HepG2 (cell line): ENCODE measurements at regions not wholly inside any gene's neighbourhood (a gene's known extent, or its start where the extent isn't known, plus 50 kb on each side); places are given as distances from the start of the nearest gene placed in this dataset.

Experiments
- AFF4 ChIP-seq: sonication (generic); formaldehyde crosslinking; IDR thresholded peaks from 2 replicates; pipeline ENCODE4 v1.4.0; 2020; ENCODE audit warnings: missing genetic modification reagents
- ARHGAP35 ChIP-seq: sonication (generic); formaldehyde crosslinking; IDR thresholded peaks from 2 replicates; pipeline ENCODE4 v1.9.0; 2022; ENCODE audit warnings: mild to moderate bottlenecking, inconsistent platforms, moderate library complexity, missing genetic modification reagents, borderline replicate concordance
- ATRX ChIP-seq: sonication (generic); formaldehyde crosslinking; IDR thresholded peaks from 2 replicates; pipeline ENCODE4 v1.4.0; 2020; ENCODE audit warnings: missing genetic modification reagents, borderline replicate concordance
- CENPBD1 ChIP-seq: sonication (generic); formaldehyde crosslinking; IDR thresholded peaks from 2 replicates; pipeline ENCODE4 v1.8.0; 2022; ENCODE audit warnings: missing genetic modification reagents, low read depth, mild to moderate bottlenecking, borderline replicate concordance
- DNMT1 ChIP-seq: sonication (generic); formaldehyde crosslinking; IDR thresholded peaks from 2 replicates; pipeline ENCODE4 v1.5.1; 2020; ENCODE audit warnings: mild to moderate bottlenecking, missing genetic modification reagents
- HNF1B ChIP-seq: sonication (generic); formaldehyde crosslinking; IDR thresholded peaks from 2 replicates; pipeline ENCODE4 v1.5.1; 2020; ENCODE audit warnings: mild to moderate bottlenecking, moderate library complexity, missing genetic modification reagents
- HOXA9 ChIP-seq: sonication (generic); formaldehyde crosslinking; IDR thresholded peaks from 2 replicates; pipeline ENCODE4 v1.8.1; 2022; ENCODE audit warnings: missing genetic modification reagents, mild to moderate bottlenecking, moderate library complexity, borderline replicate concordance
- PHF5A ChIP-seq: IDR thresholded peaks from one replicate; pipeline ENCODE4 v1.6.1; 2018; ENCODE audit warnings: low read depth, missing genetic modification reagents; ENCODE audit not compliant: unreplicated experiment
- SSRP1 ChIP-seq: IDR thresholded peaks from 2 replicates; pipeline ENCODE4 v1.6.1; 2016; ENCODE audit warnings: control low read depth
- TFDP1 ChIP-seq: IDR thresholded peaks from 2 replicates; pipeline ENCODE4 v1.6.1; 2016; ENCODE audit warnings: missing compliant biosample characterization, missing genetic modification reagents, borderline replicate concordance
- TFDP2 ChIP-seq: sonication (generic); formaldehyde crosslinking; IDR thresholded peaks from 2 replicates; pipeline ENCODE4 v1.4.0; 2020; ENCODE audit warnings: missing genetic modification reagents
- YEATS2 ChIP-seq: sonication (generic); formaldehyde crosslinking; IDR thresholded peaks from 2 replicates; pipeline ENCODE4 v1.4.0; 2020; ENCODE audit warnings: missing genetic modification reagents, borderline replicate concordance
- ZBTB26 ChIP-seq: IDR thresholded peaks from 2 replicates; pipeline ENCODE4 v1.6.1; 2016; ENCODE audit warnings: missing compliant biosample characterization, missing genetic modification reagents, borderline replicate concordance
- ZMAT3 ChIP-seq: sonication (generic); formaldehyde crosslinking; conservative IDR thresholded peaks from 2 replicates; pipeline ENCODE4 v1.7.0; 2021; ENCODE audit warnings: missing genetic modification reagents
- ZNF282 ChIP-seq: fragments of 450-650 bp; IDR thresholded peaks from 2 replicates; pipeline ENCODE4 v1.6.1; 2018; ENCODE audit not compliant: partially characterized antibody
- ZNF713 ChIP-seq: sonication (generic); formaldehyde crosslinking; IDR thresholded peaks from 2 replicates; pipeline ENCODE4 v1.4.0; 2020; ENCODE audit warnings: mild to moderate bottlenecking, missing genetic modification reagents

- TF ChIP-seq ZMAT3 (CRISPR knock-in tag) (no peak), PHF5A (CRISPR knock-in tag) (no peak), HNF1B (CRISPR knock-in tag) (no peak), ZBTB26 (no peak), ATRX (CRISPR knock-in tag) (no peak), SSRP1 (CRISPR knock-in tag) (no peak), HOXA9 (CRISPR knock-in tag) (no peak), AFF4 (CRISPR knock-in tag) (no peak), TFDP1 (no peak), DNMT1 (CRISPR knock-in tag) (no peak), ZNF713 (CRISPR knock-in tag) (no peak), TFDP2 (CRISPR knock-in tag) (no peak), CENPBD1 (CRISPR knock-in tag) (no peak), ARHGAP35 (CRISPR knock-in tag) (no peak), ZNF282 (no peak), YEATS2 (no peak)
Measured at GRCh38 chr2:101625387-101625786, 72.1 kb upstream of the MAP4K4 start (continued).
